ENCODE measurements at regions not wholly inside any gene's neighbourhood (a gene's known extent, or its start where the extent isn't known, plus 50 kb on each side); places are given as distances from the start of the nearest gene placed in this dataset.

- Histone ChIP-seq H3K36me3 (ENCODE audit: control insufficient read depth in 1 of 2, insufficient read depth in 2 of 2, low read length in 2 of 2) (no peaks in the 10 kb centered on the region), H3K27me3 (ENCODE audit: control insufficient read depth in 1 of 2, insufficient read depth in 2 of 2, low read length in 2 of 2) (no peaks in the 10 kb centered on the region), H3K9ac (ENCODE audit: low read depth in 1 of 2, low read length in 2 of 2) (no peak overlapping the region), H3K4me3 (ENCODE audit: low read depth in 1 of 2, low read length in 2 of 2) (no peak overlapping the region), H3K4me1 (ENCODE audit: control insufficient read depth in 1 of 2, insufficient read depth in 2 of 2, low read length in 2 of 2) (peaks cover 0 to 10% of the 10 kb centered on the region in 2 donors), H3K27ac (ENCODE audit: low read depth, low read length) (no peak overlapping the region), H3K9me3 (ENCODE audit: control insufficient read depth in 1 of 2, low read length in 2 of 2) (no peaks in the 10 kb centered on the region)
Observed at GRCh38 chr2:236317938-236318396, 53.8 kb upstream of the ASB18 start.

DNA sequence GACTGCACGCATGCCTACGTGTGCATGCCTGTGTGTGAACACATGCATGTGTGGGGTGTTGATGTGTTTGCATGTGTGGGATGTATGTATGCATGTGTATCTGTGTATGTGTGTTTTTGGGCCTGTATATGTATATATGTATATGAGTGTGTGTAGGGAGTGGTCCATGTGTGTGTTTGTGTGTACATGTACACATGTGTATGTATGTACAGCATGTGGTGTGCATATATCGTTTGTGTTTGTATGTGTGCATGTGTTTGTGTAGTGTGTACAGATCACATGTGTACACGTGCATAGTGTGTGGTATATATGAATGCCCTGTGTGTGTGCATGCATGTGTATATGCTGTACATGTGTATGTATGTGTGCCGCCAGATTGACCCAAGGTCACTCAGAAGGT lies 54.2 kb upstream of the ASB18 start:
- H3K4me3 ChIP-seq (ENCODE audit: low read depth in 1 of 2, low read length in 2 of 2): no peak overlapping the region
- no peak overlapping the region for H3K27ac ChIP-seq (ENCODE audit: low read depth, low read length)
- H3K27me3 ChIP-seq (ENCODE audit: control insufficient read depth in 1 of 2, insufficient read depth in 2 of 2, low read length in 2 of 2): no peaks in the 10 kb centered on the region
- H3K9ac ChIP-seq (ENCODE audit: low read depth in 1 of 2, low read length in 2 of 2): no peak overlapping the region
- H3K4me1 ChIP-seq (ENCODE audit: control insufficient read depth in 1 of 2, insufficient read depth in 2 of 2, low read length in 2 of 2): peaks cover 0 to 10% of the 10 kb centered on the region in 2 donors
- H3K36me3 ChIP-seq (ENCODE audit: control insufficient read depth in 1 of 2, insufficient read depth in 2 of 2, low read length in 2 of 2): no peaks in the 10 kb centered on the region
- H3K9me3 ChIP-seq (ENCODE audit: control insufficient read depth in 1 of 2, low read length in 2 of 2): no peaks in the 10 kb centered on the region

DNA sequence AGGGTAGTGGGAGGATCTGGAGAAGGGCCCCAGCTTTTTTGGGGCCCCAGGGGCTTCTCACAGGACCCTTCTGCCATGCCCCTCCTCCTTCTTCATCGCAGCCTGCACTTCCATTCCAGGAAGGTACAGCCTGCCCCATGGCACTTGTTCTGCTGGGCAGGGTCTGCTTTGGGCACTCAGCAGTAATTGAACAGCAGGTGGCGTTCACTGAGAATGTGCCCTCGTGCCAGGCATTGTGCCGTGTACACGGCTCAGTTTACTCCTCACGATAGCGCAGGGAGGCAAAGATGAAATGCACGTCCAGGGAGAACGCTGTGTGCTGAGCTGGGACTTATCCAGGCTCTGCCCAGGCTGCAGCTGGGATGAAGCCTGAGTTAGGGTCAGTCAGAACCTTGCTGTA lies 54.8 kb upstream of the ASB18 start:
- no peaks in the 10 kb centered on the region for H3K9me3 ChIP-seq (ENCODE audit: control insufficient read depth in 1 of 2, low read length in 2 of 2)
- H3K4me3 ChIP-seq (ENCODE audit: low read depth in 1 of 2, low read length in 2 of 2): no peak overlapping the region
- no peak overlapping the region for H3K9ac ChIP-seq (ENCODE audit: low read depth in 1 of 2, low read length in 2 of 2)

GRCh38 chr2:236321415-236321814 lies 57.2 kb upstream of the ASB18 start:
- Histone ChIP-seq H3K27ac (ENCODE audit: low read depth, low read length) (no peak overlapping the region), H3K27me3 (ENCODE audit: control insufficient read depth in 1 of 2, insufficient read depth in 2 of 2, low read length in 2 of 2) (no peaks in the 10 kb centered on the region), H3K36me3 (ENCODE audit: control insufficient read depth in 1 of 2, insufficient read depth in 2 of 2, low read length in 2 of 2) (no peaks in the 10 kb centered on the region), H3K9ac (ENCODE audit: low read depth in 1 of 2, low read length in 2 of 2) (no peak overlapping the region), H3K4me3 (ENCODE audit: low read depth in 1 of 2, low read length in 2 of 2) (no peak overlapping the region), H3K9me3 (ENCODE audit: control insufficient read depth in 1 of 2, low read length in 2 of 2) (no peaks in the 10 kb centered on the region), H3K4me1 (ENCODE audit: control insufficient read depth in 1 of 2, insufficient read depth in 2 of 2, low read length in 2 of 2) (peaks cover 0 to 10% of the 10 kb centered on the region in 2 donors)

More for the DNA sequence above, 54.8 kb upstream of the ASB18 start:
- Histone ChIP-seq H3K4me1 (ENCODE audit: control insufficient read depth in 1 of 2, insufficient read depth in 2 of 2, low read length in 2 of 2) (peaks cover 0 to 10% of the 10 kb centered on the region in 2 donors), H3K27ac (ENCODE audit: low read depth, low read length) (no peak overlapping the region), H3K27me3 (ENCODE audit: control insufficient read depth in 1 of 2, insufficient read depth in 2 of 2, low read length in 2 of 2) (no peaks in the 10 kb centered on the region), H3K36me3 (ENCODE audit: control insufficient read depth in 1 of 2, insufficient read depth in 2 of 2, low read length in 2 of 2) (no peaks in the 10 kb centered on the region)

DNA sequence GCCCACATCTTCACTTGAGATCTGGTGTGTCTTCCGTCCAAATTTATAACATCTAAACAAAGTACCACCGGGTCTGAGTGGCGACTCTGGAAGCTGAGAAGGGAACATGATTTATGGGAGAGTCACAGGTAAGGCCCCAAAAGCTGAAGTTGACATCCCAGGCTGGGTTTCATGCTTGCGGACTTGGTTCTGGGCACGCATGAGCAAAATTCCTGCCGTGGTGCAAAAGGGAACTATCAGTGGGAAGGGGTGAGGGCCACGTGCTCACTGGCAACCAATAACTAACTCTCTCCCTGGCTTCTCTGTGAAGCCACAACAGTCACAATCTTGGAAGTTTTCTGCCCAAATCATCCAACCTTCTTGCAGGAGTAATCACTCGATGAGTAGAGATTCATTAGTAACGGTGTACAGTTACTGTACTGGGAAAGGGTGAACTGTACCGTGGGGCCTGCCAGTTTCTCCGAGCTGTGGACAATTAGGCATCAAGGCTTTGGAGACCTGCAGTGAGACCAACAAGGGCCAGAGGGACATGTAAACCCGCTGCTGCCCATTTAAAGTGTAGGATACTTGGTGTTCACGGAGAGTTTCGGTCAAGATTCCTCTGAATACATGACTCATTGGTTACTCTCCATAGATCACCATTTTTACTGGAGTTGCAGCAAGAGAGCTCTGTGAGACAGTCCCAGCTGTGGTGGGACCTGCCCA lies 69.4 kb upstream of the ASB18 start:
- H3K36me3 ChIP-seq (ENCODE audit: control insufficient read depth in 1 of 2, insufficient read depth in 2 of 2, low read length in 2 of 2): no peaks in the 10 kb centered on the region
- H3K9me3 ChIP-seq (ENCODE audit: control insufficient read depth in 1 of 2, low read length in 2 of 2): no peaks in the 10 kb centered on the region
- H3K9ac ChIP-seq (ENCODE audit: low read depth in 1 of 2, low read length in 2 of 2): no peak overlapping the region
- H3K27me3 ChIP-seq (ENCODE audit: control insufficient read depth in 1 of 2, insufficient read depth in 2 of 2, low read length in 2 of 2): no peaks in the 10 kb centered on the region
- no peak overlapping the region for H3K4me3 ChIP-seq (ENCODE audit: low read depth in 1 of 2, low read length in 2 of 2)
- peaks cover 10 to 14% of the 10 kb centered on the region in 2 donors for H3K4me1 ChIP-seq (ENCODE audit: control insufficient read depth in 1 of 2, insufficient read depth in 2 of 2, low read length in 2 of 2)
- H3K27ac ChIP-seq (ENCODE audit: low read depth, low read length): no peak overlapping the region

DNA sequence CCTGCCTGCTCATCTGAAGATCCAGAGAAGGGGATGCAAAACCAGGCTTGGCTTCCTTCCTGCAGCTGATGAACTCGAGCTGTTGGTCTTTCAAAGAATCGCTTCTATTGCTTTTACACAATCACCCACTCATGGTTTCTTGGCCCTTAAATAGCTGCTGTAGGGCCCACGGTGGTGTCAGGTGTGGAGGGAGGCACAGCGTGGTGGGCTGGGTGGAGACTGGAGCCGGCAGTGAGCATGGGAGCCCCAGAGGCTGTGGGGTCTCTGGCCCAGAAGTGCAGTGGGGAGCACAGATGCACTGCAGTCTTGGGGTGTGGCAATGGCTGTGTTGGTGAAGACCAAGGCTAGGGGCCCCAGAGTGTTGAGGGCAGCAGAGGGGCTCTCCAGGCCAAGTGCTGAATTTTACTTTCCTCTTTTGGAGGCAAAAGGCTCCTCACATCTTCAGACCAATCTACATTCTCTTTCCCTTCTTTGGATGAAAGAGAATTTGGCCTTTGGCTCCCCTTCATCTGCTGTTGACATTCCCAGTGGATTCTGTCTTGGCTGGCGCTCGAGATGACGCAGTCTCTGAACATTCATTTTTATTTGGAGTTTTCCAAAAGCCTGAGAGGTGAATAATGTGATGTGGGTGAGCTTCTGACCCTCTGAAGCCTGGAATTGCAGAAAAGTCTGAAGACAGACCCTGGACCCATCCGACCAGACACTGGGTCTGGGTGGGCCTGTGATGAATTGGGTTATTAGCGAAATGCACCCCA lies 70.1 kb upstream of the ASB18 start:
- no peak overlapping the region for H3K9ac ChIP-seq (ENCODE audit: low read depth in 1 of 2, low read length in 2 of 2)
- no peaks in the 10 kb centered on the region for H3K27me3 ChIP-seq (ENCODE audit: control insufficient read depth in 1 of 2, insufficient read depth in 2 of 2, low read length in 2 of 2)
- H3K9me3 ChIP-seq (ENCODE audit: control insufficient read depth in 1 of 2, low read length in 2 of 2): no peaks in the 10 kb centered on the region
- peak overlapping the region; percentile 22 for H3K27ac ChIP-seq (ENCODE audit: low read depth, low read length)
- peaks cover 15 to 16% of the 10 kb centered on the region in 2 donors for H3K4me1 ChIP-seq (ENCODE audit: control insufficient read depth in 1 of 2, insufficient read depth in 2 of 2, low read length in 2 of 2)
- H3K4me3 ChIP-seq (ENCODE audit: low read depth in 1 of 2, low read length in 2 of 2): no peak overlapping the region
- H3K36me3 ChIP-seq (ENCODE audit: control insufficient read depth in 1 of 2, insufficient read depth in 2 of 2, low read length in 2 of 2): no peaks in the 10 kb centered on the region

- Histone ChIP-seq H3K27ac (ENCODE audit: low read depth, low read length) (peak overlapping the region; percentile 22), H3K9me3 (ENCODE audit: control insufficient read depth in 1 of 2, low read length in 2 of 2) (no peaks in the 10 kb centered on the region), H3K27me3 (ENCODE audit: control insufficient read depth in 1 of 2, insufficient read depth in 2 of 2, low read length in 2 of 2) (no peaks in the 10 kb centered on the region), H3K9ac (ENCODE audit: low read depth in 1 of 2, low read length in 2 of 2) (no peak overlapping the region), H3K4me3 (ENCODE audit: low read depth in 1 of 2, low read length in 2 of 2) (no peak overlapping the region), H3K36me3 (ENCODE audit: control insufficient read depth in 1 of 2, insufficient read depth in 2 of 2, low read length in 2 of 2) (no peaks in the 10 kb centered on the region), H3K4me1 (ENCODE audit: control insufficient read depth in 1 of 2, insufficient read depth in 2 of 2, low read length in 2 of 2) (peaks cover 15 to 16% of the 10 kb centered on the region in 2 donors)
Observed at GRCh38 chr2:236335696-236336574, 71.7 kb upstream of the ASB18 start.

GRCh38 chr2:236336575-236337464 lies 72.6 kb upstream of the ASB18 start:
- H3K9ac ChIP-seq (ENCODE audit: low read depth in 1 of 2, low read length in 2 of 2): no peak overlapping the region
- H3K27me3 ChIP-seq (ENCODE audit: control insufficient read depth in 1 of 2, insufficient read depth in 2 of 2, low read length in 2 of 2): no peaks in the 10 kb centered on the region
- H3K27ac ChIP-seq (ENCODE audit: low read depth, low read length): peak overlapping the region; percentile 22
- peak overlapping the region; percentile 32 to 33 for H3K4me3 ChIP-seq (ENCODE audit: low read depth in 1 of 2, low read length in 2 of 2)
- no peaks in the 10 kb centered on the region for H3K36me3 ChIP-seq (ENCODE audit: control insufficient read depth in 1 of 2, insufficient read depth in 2 of 2, low read length in 2 of 2)
- H3K4me1 ChIP-seq (ENCODE audit: control insufficient read depth in 1 of 2, insufficient read depth in 2 of 2, low read length in 2 of 2): peaks cover 15 to 16% of the 10 kb centered on the region in 2 donors
- H3K9me3 ChIP-seq (ENCODE audit: control insufficient read depth in 1 of 2, low read length in 2 of 2): no peaks in the 10 kb centered on the region

- H3K9me3 ChIP-seq (ENCODE audit: control insufficient read depth in 1 of 2, low read length in 2 of 2): no peaks in the 10 kb centered on the region
- peaks cover 15 to 16% of the 10 kb centered on the region in 2 donors for H3K4me1 ChIP-seq (ENCODE audit: control insufficient read depth in 1 of 2, insufficient read depth in 2 of 2, low read length in 2 of 2)
- no peaks in the 10 kb centered on the region for H3K27me3 ChIP-seq (ENCODE audit: control insufficient read depth in 1 of 2, insufficient read depth in 2 of 2, low read length in 2 of 2)
- H3K4me3 ChIP-seq (ENCODE audit: low read depth in 1 of 2, low read length in 2 of 2): peak overlapping the region; percentile 50 to 57
- H3K9ac ChIP-seq (ENCODE audit: low read depth in 1 of 2, low read length in 2 of 2): no peak overlapping the region
- no peaks in the 10 kb centered on the region for H3K36me3 ChIP-seq (ENCODE audit: control insufficient read depth in 1 of 2, insufficient read depth in 2 of 2, low read length in 2 of 2)
- no peak overlapping the region for H3K27ac ChIP-seq (ENCODE audit: low read depth, low read length)
Observed at GRCh38 chr2:236337465-236338325, 73.5 kb upstream of the ASB18 start.

Measured in duodenal mucosa (tissue), 2 donors.